SIG-M5 (cell line): ENCODE measurements at regions not wholly inside any gene's neighbourhood (a gene's known extent, or its start where the extent isn't known, plus 50 kb on each side); places are given as distances from the start of the nearest gene placed in this dataset.
"Not testable (repeated sequence)": the region's sequence is repeated elsewhere in the genome, so short reads cannot be mapped to it uniquely, and the experiment has no call there.

Source experiments
- DNase-seq: peaks from one replicate; lab custom pipeline; 2025; lab: John Stamatoyannopoulos, UW

GRCh38 chr9:117649126-117649525, 55.1 kb upstream of the TLR4 start:
- DNase-seq: no peak

GRCh38 chr9:117644932-117645636, 59.1 kb upstream of the TLR4 start:
- no peak for DNase-seq

DNA sequence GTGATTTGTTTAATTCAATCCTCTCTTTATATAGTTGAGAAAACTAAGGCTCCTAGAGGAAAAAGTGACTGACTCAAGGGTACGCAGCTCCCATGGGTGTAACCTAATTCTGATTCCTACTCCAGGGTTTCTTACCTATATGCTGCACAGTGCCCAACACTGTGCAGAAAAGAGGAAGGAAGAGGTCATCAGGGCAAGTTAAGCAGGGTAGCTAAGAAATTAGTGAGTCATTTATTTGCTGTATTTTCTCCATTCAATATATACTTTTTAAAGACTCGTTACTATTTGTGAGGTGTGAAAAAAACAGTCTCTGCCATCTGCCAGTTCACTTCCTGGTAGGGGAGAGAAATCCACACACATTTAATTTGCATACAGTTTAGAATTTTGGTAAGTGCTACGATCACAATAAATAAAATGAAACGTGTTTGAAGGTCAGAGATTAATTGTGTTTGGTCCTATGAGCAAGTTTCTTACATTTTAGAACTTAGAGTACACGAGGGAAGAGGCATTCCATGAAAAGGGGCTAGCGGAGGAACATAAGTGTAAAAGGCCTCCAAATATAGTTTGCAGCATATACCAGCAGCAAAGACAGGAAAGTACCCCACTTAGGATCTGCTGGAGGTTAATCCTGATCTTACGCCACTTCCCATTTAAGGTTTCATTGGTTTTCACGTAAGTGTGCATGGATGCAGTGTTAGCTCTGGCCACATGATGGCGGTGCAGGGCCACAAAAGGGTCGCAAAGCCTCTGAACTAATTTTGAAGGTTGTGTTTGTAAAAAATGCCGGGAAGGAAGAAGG, 59.9 kb upstream of the TLR4 start:
- DNase-seq: peak; percentile 4

DNA sequence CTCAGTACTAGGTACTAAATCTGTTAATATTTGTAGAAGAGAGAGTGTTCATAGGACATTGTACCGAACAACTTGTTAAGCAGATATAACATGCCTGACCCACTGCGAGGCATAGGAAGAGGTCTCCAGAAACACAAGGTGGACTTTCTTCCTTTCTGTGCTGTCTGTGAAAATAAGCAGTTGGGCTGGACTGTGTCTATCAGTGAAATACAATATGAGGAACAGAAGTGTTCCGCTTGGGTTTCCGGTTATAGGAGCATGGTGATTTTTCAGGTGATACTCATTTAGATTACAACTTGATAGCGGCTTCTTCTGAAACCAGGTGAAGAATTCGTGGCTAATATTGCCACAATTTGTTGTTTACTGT, 60.9 kb upstream of the TLR4 start:
- DNase-seq: no peak

DNA sequence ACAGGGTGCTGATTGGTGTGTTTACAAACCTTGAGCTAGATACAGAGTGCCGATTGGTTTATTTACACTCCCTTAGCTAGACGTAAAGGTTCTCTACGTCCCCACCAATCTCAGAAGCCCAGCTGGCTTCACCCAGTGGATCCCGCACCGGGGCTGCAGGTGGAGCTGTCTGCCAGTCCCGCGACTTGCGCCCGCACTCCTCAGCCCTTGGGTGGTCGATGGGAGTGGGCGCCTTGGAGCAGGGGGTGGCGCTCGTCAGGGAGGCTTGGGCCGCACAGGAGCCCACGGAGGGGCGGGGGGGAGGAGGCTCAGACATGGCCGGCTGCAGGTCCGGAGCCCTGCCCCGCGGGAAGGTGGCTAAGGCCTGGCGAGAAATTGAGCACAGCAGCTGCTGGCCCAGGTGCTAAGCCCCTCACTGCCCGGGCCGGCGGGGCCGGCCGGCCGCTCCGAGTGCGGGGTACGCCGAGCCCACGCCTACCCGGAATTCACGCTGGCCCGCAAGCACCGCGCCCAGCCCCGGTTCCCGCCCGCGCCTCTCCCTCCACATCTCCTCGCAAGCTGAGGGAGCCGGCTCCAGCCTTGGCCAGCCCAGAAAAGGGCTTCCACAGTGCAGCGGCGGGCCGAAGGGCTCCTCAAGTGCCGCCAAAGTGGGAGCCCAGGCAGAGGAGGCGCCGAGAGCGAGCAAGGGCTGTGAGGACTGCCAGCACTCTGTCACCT, 61.5 kb upstream of the TLR4 start:
- not testable (repeated sequence) for DNase-seq

DNA sequence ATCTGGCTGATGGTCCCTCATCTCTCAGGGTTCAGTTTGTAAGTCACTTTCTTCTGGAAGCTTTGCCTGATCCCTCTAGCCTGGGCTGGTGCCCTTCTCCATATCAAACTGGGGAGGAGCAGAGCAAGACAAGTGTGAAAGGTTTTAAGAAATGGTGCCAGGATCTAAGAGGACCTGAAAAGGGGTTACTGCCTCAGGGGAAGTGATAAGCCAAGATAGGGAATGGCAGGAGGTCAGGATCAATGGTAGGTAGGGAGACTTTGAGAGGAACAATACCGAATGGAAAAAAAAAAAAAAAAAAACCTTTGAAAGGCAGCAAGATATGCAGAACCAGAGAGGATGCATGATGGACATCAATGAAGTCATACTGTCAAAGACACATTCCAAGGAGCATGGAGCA, 67.5 kb upstream of the TLR4 start:
- no peak for DNase-seq

- DNase-seq: no peak
These were observed 79.0 kb upstream of the TLR4 start for GRCh38 chr9:117625154-117625553.

GRCh38 chr9:117624106-117624505, 80.1 kb upstream of the TLR4 start:
- DNase-seq: no peak

DNA sequence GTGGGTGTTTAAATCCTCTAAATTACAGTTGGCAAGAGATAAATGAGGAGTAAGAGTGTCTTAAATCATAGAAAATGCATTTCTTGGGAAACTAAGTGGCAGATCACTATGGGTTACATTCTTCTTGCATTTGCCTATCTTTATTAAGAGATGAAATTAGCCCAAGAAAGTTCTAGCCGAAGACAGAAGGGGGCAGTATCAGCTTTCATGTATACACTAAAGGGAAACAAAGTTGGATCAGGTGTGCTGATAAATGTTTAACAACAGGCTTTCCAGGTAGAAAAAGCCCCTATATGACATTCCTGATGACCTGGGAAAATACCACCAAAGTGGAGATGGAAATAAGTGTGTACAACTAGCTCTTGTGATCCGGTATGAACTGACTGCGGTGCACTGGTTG, 81.9 kb upstream of the TLR4 start:
- no peak for DNase-seq

DNA sequence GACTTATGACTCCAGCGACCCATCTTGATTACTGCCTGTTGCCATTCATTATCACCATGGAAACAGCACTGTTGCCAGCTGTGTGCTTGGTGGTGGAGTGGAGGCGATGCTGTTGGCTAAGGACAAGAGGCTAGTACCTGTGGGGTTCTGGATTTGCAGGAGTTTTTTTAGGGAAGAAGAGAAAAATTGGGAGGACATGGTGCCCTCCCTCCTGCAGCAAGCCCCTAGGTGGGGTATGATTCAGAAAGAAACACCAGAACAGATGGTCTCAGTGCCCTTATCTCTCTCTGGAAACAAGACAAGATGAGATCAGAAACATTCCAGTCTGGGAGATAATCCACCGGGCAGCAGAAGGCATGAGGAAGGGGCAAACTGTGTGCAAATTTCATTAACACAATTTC, 87.8 kb upstream of the TLR4 start:
- no peak for DNase-seq

DNA sequence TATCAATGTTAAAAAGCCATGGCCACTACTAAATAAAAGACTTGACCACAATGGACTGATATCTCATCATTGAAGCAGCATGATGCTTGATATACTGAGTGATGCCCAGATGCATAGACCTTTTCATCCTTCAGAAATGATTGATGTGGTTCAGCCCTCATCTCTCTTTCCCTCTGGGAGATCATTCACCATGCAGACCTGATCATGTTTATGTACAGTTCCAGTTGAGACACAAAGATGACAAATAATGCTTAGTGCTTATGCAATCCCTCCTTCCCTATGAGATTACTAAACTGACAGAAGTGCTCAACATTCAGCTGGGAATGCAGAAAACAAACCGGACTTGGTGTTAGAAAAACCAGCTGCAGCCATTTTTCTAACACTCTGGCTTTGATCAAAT, 91.9 kb upstream of the TLR4 start:
- no peak for DNase-seq

DNA sequence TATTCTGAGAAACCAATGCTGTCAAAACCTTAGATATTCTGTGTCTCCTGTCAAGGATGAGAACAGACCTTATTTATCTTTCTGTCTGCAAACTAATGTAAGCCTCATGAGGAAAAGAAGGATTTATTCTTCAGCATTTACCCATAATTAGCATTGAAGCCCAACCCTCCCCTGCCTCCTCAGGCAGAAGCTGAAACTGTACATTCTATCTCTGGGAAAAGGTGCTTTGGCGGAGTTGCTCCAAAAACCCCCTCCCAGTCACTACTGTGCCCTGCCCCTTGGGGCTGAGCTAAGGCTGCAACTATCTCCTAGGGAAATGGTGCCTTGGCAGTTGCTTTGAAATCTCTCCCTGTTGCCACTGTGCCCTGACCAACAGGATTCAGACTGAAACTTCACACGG, 106.2 kb upstream of the TLR4 start:
- no peak for DNase-seq

GRCh38 chr9:117596678-117597077, 107.5 kb upstream of the TLR4 start:
- no peak for DNase-seq

DNA sequence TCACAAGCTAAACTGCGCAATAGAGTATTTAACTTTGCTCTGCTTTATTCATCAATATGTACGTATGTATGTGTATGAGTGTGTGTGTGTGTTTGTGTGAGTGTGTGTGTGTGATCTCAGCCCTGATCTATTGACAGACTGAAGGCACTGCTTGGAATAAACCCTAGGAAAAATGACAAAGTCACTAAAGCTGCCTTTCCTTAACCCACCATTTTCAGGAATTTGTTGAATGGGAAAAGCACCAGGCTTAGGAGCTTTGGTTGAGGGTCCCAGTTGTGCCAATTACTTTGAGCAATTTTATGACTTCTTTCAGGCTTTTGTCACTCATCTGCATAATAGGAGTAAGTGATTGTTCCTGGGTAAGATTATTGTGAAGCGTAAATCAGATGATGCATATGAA, 108.6 kb upstream of the TLR4 start:
- no peak for DNase-seq

GRCh38 chr9:117587263-117587662, 116.9 kb upstream of the TLR4 start:
- no peak for DNase-seq

DNA sequence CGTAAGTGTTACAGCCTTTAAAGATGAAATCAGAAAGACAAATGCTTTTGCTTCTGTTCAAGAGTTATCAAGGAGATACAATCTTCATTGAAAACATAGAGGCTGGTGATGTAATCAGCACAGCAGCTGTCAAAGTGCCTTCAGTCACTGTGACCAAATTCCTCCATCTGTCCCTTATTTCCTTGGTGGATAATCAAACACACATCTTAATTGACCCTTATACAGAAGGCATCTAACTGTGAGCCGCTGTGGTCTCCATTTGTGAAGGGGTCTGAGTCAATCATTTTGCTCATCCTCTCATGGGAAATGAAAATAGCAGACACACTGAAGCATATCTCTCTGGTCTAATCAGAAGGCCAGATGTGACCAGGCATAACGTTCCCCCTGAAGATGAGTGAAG, 130.1 kb upstream of the TLR4 start:
- no peak for DNase-seq

DNA sequence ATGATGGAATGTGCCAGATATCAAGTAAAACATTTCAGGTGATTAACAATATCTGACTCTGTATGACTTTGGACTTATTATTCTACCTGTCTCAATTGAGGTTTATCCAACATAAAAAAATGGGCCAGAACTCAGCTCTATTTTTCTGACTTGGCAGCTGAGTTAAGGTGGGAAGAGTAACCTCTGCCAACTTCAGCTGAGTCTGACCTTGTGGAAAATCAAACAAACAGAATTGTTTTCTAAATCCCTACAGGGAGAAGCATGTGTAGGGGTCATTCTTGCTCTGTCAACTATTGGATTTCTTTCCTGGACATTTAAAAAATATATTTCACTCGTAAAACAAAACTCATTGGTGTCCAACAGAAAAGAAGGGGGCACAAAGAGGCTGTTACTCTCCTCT, 139.4 kb upstream of the TLR4 start:
- DNase-seq: no peak

DNA sequence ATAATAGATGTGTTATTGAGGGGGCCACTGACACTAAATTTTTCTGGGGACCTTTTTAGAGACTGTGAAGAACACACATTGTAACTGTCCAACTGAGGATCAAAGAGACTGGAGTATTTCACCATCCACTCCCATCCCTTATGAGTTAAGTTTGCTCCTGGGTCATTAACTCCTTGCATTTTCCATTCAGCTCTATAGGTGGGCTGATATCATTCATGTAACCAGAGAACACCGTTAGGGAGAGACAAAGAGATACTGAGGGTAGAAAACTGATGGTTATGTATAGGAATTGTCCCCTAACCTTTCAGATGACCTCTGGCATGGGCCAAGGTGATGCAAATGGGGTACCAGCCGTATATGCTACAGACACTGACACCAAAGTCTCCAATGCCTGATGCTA, 142.4 kb upstream of the TLR4 start:
- no peak for DNase-seq

- no peak for DNase-seq
These were observed 141.2 kb upstream of the ASTN2 start for GRCh38 chr9:117555964-117556629.

GRCh38 chr9:117552811-117553210, 138.0 kb upstream of the ASTN2 start:
- no peak for DNase-seq

DNA sequence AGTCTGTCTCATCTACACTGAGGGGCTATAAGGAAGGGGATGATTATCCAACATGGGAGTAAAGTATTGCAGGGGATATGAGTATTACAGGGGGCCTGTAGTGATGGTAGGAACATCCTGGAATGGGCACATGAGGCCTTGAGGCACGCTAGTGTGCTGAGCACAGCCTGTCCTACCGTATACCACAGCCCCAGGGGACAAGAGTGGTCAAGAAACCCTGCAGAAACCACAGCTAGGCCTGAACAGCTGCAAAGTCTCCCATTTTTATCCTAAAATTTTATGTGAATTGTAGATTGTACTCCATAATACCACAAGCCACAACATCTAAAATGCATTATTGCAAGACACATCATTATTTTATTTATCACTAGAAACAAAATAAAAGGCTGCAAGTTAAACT, 136.3 kb upstream of the ASTN2 start:
- DNase-seq: no peak

DNA sequence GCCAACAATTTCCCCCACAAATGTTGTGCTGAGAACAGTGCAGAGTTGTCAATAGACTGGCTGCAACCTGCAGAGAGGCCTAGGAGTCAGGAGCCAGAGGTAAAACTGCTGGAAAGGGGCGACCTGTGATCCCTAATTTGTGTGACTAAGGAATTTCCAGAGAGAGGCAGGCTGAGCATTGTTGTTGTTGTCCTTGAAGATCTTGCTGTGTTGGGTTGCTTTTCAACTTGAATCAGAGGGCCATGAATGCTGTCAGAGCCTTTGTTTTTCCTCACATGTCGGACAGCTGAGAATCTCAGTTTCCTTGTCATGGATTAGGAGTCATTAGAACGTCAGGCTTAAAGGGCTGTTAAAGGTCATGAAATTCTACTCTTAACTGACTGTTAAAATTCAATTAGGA, 134.6 kb upstream of the ASTN2 start:
- DNase-seq: no peak

GRCh38 chr9:117548556-117548955, 133.7 kb upstream of the ASTN2 start:
- DNase-seq: no peak
